H1 (cell line): ENCODE measurements at regions not wholly inside any gene's neighbourhood (a gene's known extent, or its start where the extent isn't known, plus 50 kb on each side); places are given as distances from the start of the nearest gene placed in this dataset.

Source experiments
- CTCF ChIA-PET: fragments of 300-600 bp; sonication (Branson Sonifier 250); formaldehyde crosslinking; loops from one replicate; lab custom pipeline; 2021; ENCODE audit not compliant: partially characterized antibody; lab: Charles Lee
- POLR2A ChIA-PET: fragments of 300-600 bp; sonication (Branson Sonifier 250); formaldehyde crosslinking; loops from one replicate; lab custom pipeline; 2021; ENCODE audit warnings: inconsistent platforms; ENCODE audit not compliant: partially characterized antibody; lab: Charles Lee
- DNase-seq, 2 experiments: peaks; one replicate each; pipeline versions ENCODE4 v3.0.0 to v3.0.0-alpha.2; 2010 to 2022; ENCODE audit warnings: low spot score in 2 of 2, low read depth in 1 of 2, mixed read lengths in 1 of 2
- FAIRE-seq: peaks from 2 replicates; lab custom pipeline; 2011; peaks lifted over from hg19 to GRCh38; lab: Jason Lieb, UNC
- H2AFZ ChIP-seq: 2 replicates; pipeline ENCODE4 v1.8.1; 2012; ENCODE audit warnings: low read length, inconsistent platforms
- H2AK5ac ChIP-seq: 2 replicates; pipeline ENCODE4 v1.6.1; 2013; ENCODE audit warnings: low read depth, low read length
- H2BK120ac ChIP-seq: replicated peaks from 2 replicates; pipeline ENCODE3; 2013; ENCODE audit warnings: low read depth, low read length, inconsistent platforms
- H2BK12ac ChIP-seq: 2 replicates; pipeline ENCODE4 v1.6.1; 2013; ENCODE audit warnings: low read depth, low read length
- H2BK15ac ChIP-seq: 2 replicates; pipeline ENCODE4 v1.6.1; 2013; ENCODE audit warnings: low read length
- H2BK20ac ChIP-seq: 2 replicates; pipeline ENCODE4 v1.6.1; 2013; ENCODE audit warnings: low read length
- H2BK5ac ChIP-seq: 2 replicates; pipeline ENCODE4 v1.6.1; 2013; ENCODE audit warnings: low read depth, low read length
- H3K14ac ChIP-seq: 2 replicates; pipeline ENCODE4 v1.6.1; 2013; ENCODE audit warnings: inconsistent platforms; ENCODE audit not compliant: insufficient read length
- H3K18ac ChIP-seq: 2 replicates; pipeline ENCODE4 v1.6.1; 2013; ENCODE audit warnings: low read length; ENCODE audit errors: extremely low read depth
- H3K23ac ChIP-seq: 2 replicates; pipeline ENCODE4 v1.6.1; 2013; ENCODE audit warnings: inconsistent platforms; ENCODE audit not compliant: insufficient read length
- H3K23me2 ChIP-seq: 2 replicates; pipeline ENCODE4 v1.6.1; 2013; ENCODE audit warnings: low read depth, low read length
- H3K27ac ChIP-seq: 2 replicates; pipeline ENCODE4 v1.6.1; 2011; ENCODE audit warnings: low read depth, low read length, inconsistent platforms
- H3K27me3 ChIP-seq, 4 experiments: replicated peaks in 1 of 4; 1 replicate in 1 of 4; 2 replicates in 3 of 4; pipeline versions ENCODE4 v1.6.1 to v1.8.1; 2011 to 2013; ENCODE audit warnings: low read length in 3 of 4, mild to moderate bottlenecking in 3 of 4, inconsistent platforms in 2 of 4, mixed read lengths in 2 of 4, moderate library complexity in 1 of 4; ENCODE audit not compliant: control insufficient read depth in 3 of 4, insufficient read depth in 3 of 4; ENCODE audit errors: extremely low read depth in 1 of 4
- H3K36me3 ChIP-seq, 4 experiments: 2 replicates each; pipeline versions ENCODE4 v1.6.1 to v1.8.1; 2011 to 2013; ENCODE audit warnings: mild to moderate bottlenecking in 4 of 4, low read length in 3 of 4, moderate library complexity in 2 of 4, control low read depth in 1 of 4, inconsistent platforms in 1 of 4; ENCODE audit not compliant: insufficient read depth in 4 of 4, control insufficient read depth in 2 of 4
- H3K4ac ChIP-seq: replicated peaks from 2 replicates; pipeline ENCODE3; 2013; ENCODE audit warnings: low read length, low read depth, mixed read lengths, inconsistent platforms; ENCODE audit not compliant: insufficient read length
- H3K4me1 ChIP-seq, 4 experiments: replicated peaks in 1 of 4; 1 replicate in 1 of 4; 2 replicates in 3 of 4; pipeline versions ENCODE4 v1.6.1 to v1.8.1; 2011 to 2013; ENCODE audit warnings: low read length in 3 of 4, inconsistent platforms in 2 of 4, mixed read lengths in 1 of 4; ENCODE audit not compliant: insufficient read depth in 4 of 4, control insufficient read depth in 3 of 4
- H3K4me2 ChIP-seq, 2 experiments: 2 replicates each; pipeline versions ENCODE4 v1.6.1 to v1.8.1; 2011 to 2013; ENCODE audit warnings: low read depth in 2 of 2, low read length in 2 of 2, control low read depth in 1 of 2, inconsistent platforms in 1 of 2, mild to moderate bottlenecking in 1 of 2; ENCODE audit not compliant: insufficient read depth in 1 of 2
- H3K4me3 ChIP-seq, 4 experiments: fragments of 200-600, 300-600 bp in 1 of 4; sonication (generic), shearing (Covaris generic), sonication (Bioruptor Twin) in 1 of 4; 2 replicates each; pipeline versions ENCODE4 v1.5.1 to v1.8.1; 2011 to 2016; ENCODE audit warnings: low read length in 4 of 4, low read depth in 3 of 4, control low read depth in 2 of 4, inconsistent platforms in 2 of 4, mild to moderate bottlenecking in 2 of 4, mixed read lengths in 1 of 4, moderate library complexity in 1 of 4; ENCODE audit not compliant: insufficient read depth in 2 of 4; ENCODE audit errors: extremely low read depth in 1 of 4
- H3K56ac ChIP-seq: replicated peaks from 2 replicates; pipeline ENCODE3; 2013; ENCODE audit warnings: low read depth, mild to moderate bottlenecking, mixed read lengths, low read length, inconsistent platforms; ENCODE audit not compliant: insufficient read length
- H3K79me1 ChIP-seq: 2 replicates; pipeline ENCODE4 v1.6.1; 2013; ENCODE audit warnings: low read depth, low read length, control low read depth
- H3K79me2 ChIP-seq, 2 experiments: 2 replicates each; pipeline versions ENCODE4 v1.6.1 to v1.8.1; 2012 to 2013; ENCODE audit warnings: low read length in 2 of 2, mild to moderate bottlenecking in 2 of 2, inconsistent platforms in 1 of 2; ENCODE audit not compliant: insufficient read depth in 2 of 2, control insufficient read depth in 1 of 2
- H3K9ac ChIP-seq, 4 experiments: replicated peaks in 1 of 4; 1 replicate in 1 of 4; 2 replicates in 3 of 4; pipeline versions ENCODE4 v1.6.1 to v1.8.1; 2011 to 2013; ENCODE audit warnings: low read depth in 3 of 4, low read length in 3 of 4, control low read depth in 2 of 4, mild to moderate bottlenecking in 2 of 4, moderate library complexity in 2 of 4, inconsistent platforms in 1 of 4; ENCODE audit errors: extremely low read depth in 1 of 4
- H3K9me3 ChIP-seq, 2 experiments: 2 replicates each; pipeline versions ENCODE4 v1.6.1 to v1.8.1; 2012 to 2013; ENCODE audit warnings: mild to moderate bottlenecking in 2 of 2, moderate library complexity in 2 of 2, control low read depth in 1 of 2, inconsistent platforms in 1 of 2, low read depth in 1 of 2, low read length in 1 of 2, mixed read lengths in 1 of 2; ENCODE audit not compliant: insufficient read depth in 2 of 2
- H4K20me1 ChIP-seq, 2 experiments: replicated peaks in 1 of 2; 2 replicates each; pipeline versions ENCODE3 to v1.8.1; 2011 to 2013; ENCODE audit warnings: inconsistent platforms in 2 of 2, low read length in 2 of 2, mild to moderate bottlenecking in 1 of 2; ENCODE audit not compliant: insufficient read depth in 2 of 2, control insufficient read depth in 1 of 2
- H4K5ac ChIP-seq: 2 replicates; pipeline ENCODE4 v1.6.1; 2013; ENCODE audit warnings: low read length, low read depth, mixed read lengths, inconsistent platforms; ENCODE audit not compliant: insufficient read length
- H4K8ac ChIP-seq: 2 replicates; pipeline ENCODE4 v1.8.0; 2013; ENCODE audit warnings: mild to moderate bottlenecking, moderate library complexity, low read length, inconsistent platforms; ENCODE audit not compliant: insufficient read depth; ENCODE audit errors: extremely low read depth
- H4K91ac ChIP-seq: replicated peaks from 2 replicates; pipeline ENCODE3; 2013; ENCODE audit warnings: low read length, mixed read lengths, inconsistent platforms; ENCODE audit not compliant: insufficient read length
- CBX5 ChIP-seq: fragments of 300-800, 300-1000 bp; sonication (generic); IDR thresholded peaks from 2 replicates; pipeline ENCODE4 v1.7.1; 2016; ENCODE audit warnings: antibody characterized with exemption, low read length, low read depth
- CEBPB ChIP-seq: IDR thresholded peaks from 2 replicates; pipeline ENCODE4 v1.6.1; 2012; ENCODE audit warnings: low read depth, low read length
- CREB1 ChIP-seq: IDR thresholded peaks from 2 replicates; pipeline ENCODE4 v1.6.1; 2012; ENCODE audit warnings: inconsistent platforms
- GTF2F1 ChIP-seq: IDR thresholded peaks from 2 replicates; pipeline ENCODE4 v1.6.1; 2012; ENCODE audit warnings: low read depth, low read length, improper control_type of control experiment, borderline replicate concordance
- JUND ChIP-seq: IDR thresholded peaks from 2 replicates; pipeline ENCODE4 v1.6.1; 2011; ENCODE audit warnings: mild to moderate bottlenecking, improper control_type of control experiment, low read length
- KDM4A ChIP-seq: IDR thresholded peaks from one replicate; pipeline ENCODE4 v1.7.1; 2012; ENCODE audit warnings: low read depth, mild to moderate bottlenecking, moderate library complexity, low read length, inconsistent platforms; ENCODE audit not compliant: severe bottlenecking
- NRF1 ChIP-seq: IDR thresholded peaks from 2 replicates; pipeline ENCODE4 v1.6.1; 2011; ENCODE audit warnings: mild to moderate bottlenecking, low read depth, low read length, improper control_type of control experiment
- POLR2AphosphoS5 ChIP-seq: IDR thresholded peaks from 2 replicates; pipeline ENCODE4 v1.6.1; 2011; ENCODE audit warnings: low read depth, low read length
- RNF2 ChIP-seq: fragments of 200-900, 300-1000 bp; sonication (generic); IDR thresholded peaks from 2 replicates; pipeline ENCODE4 v1.7.1; 2016; ENCODE audit warnings: borderline replicate concordance, low read depth, mild to moderate bottlenecking, antibody characterized with exemption, low read length; ENCODE audit not compliant: poor library complexity, severe bottlenecking; ENCODE audit errors: missing control alignments
- RXRA ChIP-seq: IDR thresholded peaks from 2 replicates; pipeline ENCODE4 v1.6.1; 2011; ENCODE audit warnings: low read depth, mild to moderate bottlenecking, low read length, moderate library complexity; ENCODE audit not compliant: insufficient read depth
- SAP30 ChIP-seq: fragments of 300-600 bp; sonication (generic); IDR thresholded peaks from 2 replicates; pipeline ENCODE4 v1.7.1; 2012; ENCODE audit warnings: low read length, moderate library complexity, mild to moderate bottlenecking, inconsistent platforms; ENCODE audit not compliant: insufficient read depth, insufficient replicate concordance
- SP2 ChIP-seq: IDR thresholded peaks from 2 replicates; pipeline ENCODE4 v1.6.1; 2012; ENCODE audit warnings: mild to moderate bottlenecking, low read length, inconsistent platforms
- TAF1 ChIP-seq: IDR thresholded peaks from 2 replicates; pipeline ENCODE4 v1.6.1; 2011; ENCODE audit warnings: mild to moderate bottlenecking, low read depth, low read length
- TCF12 ChIP-seq: IDR thresholded peaks from 2 replicates; pipeline ENCODE4 v1.6.1; 2011; ENCODE audit warnings: low read depth, mild to moderate bottlenecking, low read length
- WGBS, 2 experiments: shearing (Covaris generic) in 1 of 2; methylation state at CpG; one replicate each; pipeline versions ENCODE4 v1.1.6 to v1.1.7; 2013 to 2015; ENCODE audit warnings: low lambda C conversion rate in 2 of 2, mixed read lengths in 2 of 2, inconsistent platforms in 1 of 2, low coverage in 1 of 2, missing lambda C conversion rate in 1 of 2; ENCODE audit not compliant: insufficient replicate concordance in 2 of 2, insufficient coverage in 1 of 2, insufficient read length in 1 of 2; ENCODE audit errors: extremely low coverage in 1 of 2, missing lambda C conversion rate in 1 of 2; 5-methylcytosine and 5-hydroxymethylcytosine counted together
- TF ChIP-seq, protein P1 (sequence below): IDR thresholded peaks from 2 replicates; pipeline ENCODE4 v1.6.1; 2012; ENCODE audit warnings: inconsistent platforms

DNA sequence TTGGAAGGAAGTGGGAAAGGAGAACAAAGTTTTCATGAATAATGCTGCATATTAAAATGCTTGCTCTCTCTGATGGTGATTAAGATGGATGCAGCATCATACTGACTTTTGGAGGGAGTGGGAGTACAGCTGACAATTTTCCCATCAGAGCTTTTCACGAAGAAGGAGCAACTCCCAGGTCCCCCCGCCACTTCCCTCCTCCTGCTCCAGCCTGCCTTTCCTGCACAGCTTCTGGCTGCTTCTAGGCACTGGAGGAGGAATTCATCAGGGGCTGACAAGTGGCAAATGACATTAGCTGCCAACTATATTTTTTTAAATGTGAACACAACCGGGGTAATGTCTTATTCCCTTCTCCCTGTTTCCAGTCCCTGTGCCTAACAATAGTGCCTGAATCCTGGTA, 477.9 kb downstream of the SHISA9 start:
- Histone ChIP-seq H3K4ac (no peak overlapping the region), H3K4me3 (no peak overlapping the region), H2AFZ (no peak overlapping the region), H3K23ac (no peak overlapping the region), H4K5ac (no peak overlapping the region), H3K4me2 (no peak overlapping the region), H3K18ac (no peak overlapping the region), H2BK15ac (no peak overlapping the region), H4K8ac (no peak overlapping the region), H3K9ac (no peak overlapping the region), H3K27me3 (no peaks in the 10 kb centered on the region), H3K14ac (no peak overlapping the region), H2BK20ac (no peak overlapping the region), H3K79me1 (no peaks in the 10 kb centered on the region; the same call in 1 of the 2 replicates), H2BK120ac (no peak overlapping the region), H2BK12ac (no peak overlapping the region), H2BK5ac (no peak overlapping the region), H3K4me1 (peaks cover 0 to 6% (median 3%) of the 10 kb centered on the region in 4 experiments; a peak in 5 of 7 replicates), H3K9me3 (peaks cover 3% of the 10 kb centered on the region in 2 experiments; a peak in 3 of 4 replicates), H4K91ac (no peak overlapping the region), H3K36me3 (no peaks in the 10 kb centered on the region; a peak in 1 of 8 replicates), H3K79me2 (no peaks in the 10 kb centered on the region), H2AK5ac (no peak overlapping the region), H3K23me2 (no peaks in the 10 kb centered on the region), H3K56ac (no peak overlapping the region), H3K27ac (no peak overlapping the region), H4K20me1 (no peaks in the 10 kb centered on the region)
- POLR2A ChIA-PET, result interaction anchor here (1.4 kb wide), 1 partner anchor 15 kb away, joined by 3 read pairs; no protein-coding TSS in a partner anchor
- FAIRE-seq (no peak), DNase-seq (no peak)
- CTCF ChIA-PET, result interaction anchor here (0.7 to 1.2 kb wide), 2 partner anchors 9 to 18 kb away, joined by 3 read pairs; no protein-coding TSS in a partner anchor
- TF ChIP-seq RNF2 (no peak), JUND (no peak), TAF1 (no peak), GTF2F1 (no peak), KDM4A (no peak), SAP30 (no peak), POLR2AphosphoS5 (no peak), CBX5 (no peak), SP2 (no peak), CREB1 (no peak), RXRA (no peak), NRF1 (no peak), CEBPB (no peak), TCF12 (no peak)
- TF ChIP-seq, protein P1, sequence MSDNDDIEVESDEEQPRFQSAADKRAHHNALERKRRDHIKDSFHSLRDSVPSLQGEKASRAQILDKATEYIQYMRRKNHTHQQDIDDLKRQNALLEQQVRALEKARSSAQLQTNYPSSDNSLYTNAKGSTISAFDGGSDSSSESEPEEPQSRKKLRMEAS, result no peak
- WGBS, 2 experiments, result 90% methylated on average over 3 of the region's 3 CpGs; no CpG with 5 or more reads in 1 of the 2 experiments
